GM12872 (cell line): ENCODE measurements at regions not wholly inside any gene's neighbourhood (a gene's known extent, or its start where the extent isn't known, plus 50 kb on each side); places are given as distances from the start of the nearest gene placed in this dataset.

ENCODE experiments used
- CTCF ChIP-seq: IDR thresholded peaks from 3 replicates; pipeline ENCODE4 v1.5.1; 2011; ENCODE audit warnings: low read depth, mild to moderate bottlenecking, low read length, moderate library complexity; ENCODE audit not compliant: insufficient read depth

DNA sequence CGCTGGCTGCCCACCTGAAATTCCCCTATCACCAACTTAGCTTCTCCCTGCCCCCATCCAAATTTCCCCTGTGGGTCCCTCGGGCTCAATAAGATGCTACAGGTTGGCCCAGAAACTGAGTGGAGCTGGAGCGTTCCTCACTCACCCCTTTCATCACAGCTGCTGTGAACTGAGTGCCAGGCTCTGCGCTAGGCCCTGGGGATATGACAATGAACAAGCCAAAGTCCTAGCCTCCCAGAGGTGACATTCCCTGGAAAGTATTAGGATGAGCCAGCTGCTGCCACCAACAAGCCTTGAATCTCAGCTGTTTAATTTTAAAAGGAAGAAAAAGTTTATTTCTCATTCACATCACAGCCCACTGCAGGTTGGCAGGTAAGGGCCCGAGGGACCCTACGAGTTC, 86.6 kb upstream of the EYA2 start:
- no peak for TF ChIP-seq CTCF

DNA sequence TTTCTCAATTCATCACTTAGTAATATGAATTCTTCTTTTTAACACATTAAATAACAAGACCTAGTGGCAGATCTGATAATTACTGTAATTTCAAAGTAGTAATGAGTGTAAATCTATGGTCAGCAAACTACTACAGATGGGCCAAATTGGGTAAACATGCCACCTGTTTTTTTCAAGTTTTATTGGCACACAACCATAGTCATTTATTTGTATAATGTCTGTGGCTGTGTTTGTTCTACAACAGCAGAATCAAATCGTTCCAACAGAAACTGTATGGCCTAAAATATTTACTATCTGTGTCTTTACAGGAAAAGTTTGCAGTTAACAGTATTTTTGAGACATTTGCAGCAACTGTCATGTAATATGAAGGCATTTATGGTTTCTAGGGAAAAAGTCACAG, 86.1 kb upstream of the EYA2 start:
- no peak for TF ChIP-seq CTCF

DNA sequence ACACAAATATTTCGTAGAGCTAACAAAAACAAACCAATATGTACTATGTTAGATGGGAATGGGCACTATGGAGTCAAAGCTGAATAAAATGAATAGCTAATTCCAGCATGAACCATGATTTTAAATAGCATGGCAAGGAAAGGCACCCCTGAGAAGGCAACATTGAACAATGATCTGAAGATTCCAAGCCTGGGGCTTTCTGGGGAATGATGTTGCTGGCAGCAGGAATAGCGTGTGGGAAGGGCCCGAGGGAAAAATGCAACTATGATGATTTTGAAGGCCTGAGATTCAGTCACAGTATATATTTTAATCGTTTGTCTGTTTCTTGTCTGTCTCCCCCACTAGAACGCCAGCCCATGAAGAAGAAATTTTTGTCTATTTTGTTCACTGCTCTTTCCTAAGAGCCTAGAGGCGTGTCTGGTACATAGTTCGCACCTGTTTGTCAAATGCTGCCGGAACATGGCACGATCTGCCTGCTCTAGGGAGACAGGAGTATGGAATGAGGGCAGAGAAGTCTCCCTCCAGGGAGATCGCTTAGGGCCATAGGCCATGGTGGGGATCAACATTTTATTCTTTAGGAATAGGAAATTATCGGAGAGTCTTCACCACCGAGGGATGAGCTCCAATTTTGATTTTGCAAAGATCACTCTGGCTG, 84.8 kb upstream of the EYA2 start:
- no peak for TF ChIP-seq CTCF

GRCh38 chr20:46810448-46811223, 84.0 kb upstream of the EYA2 start:
- no peak for TF ChIP-seq CTCF

DNA sequence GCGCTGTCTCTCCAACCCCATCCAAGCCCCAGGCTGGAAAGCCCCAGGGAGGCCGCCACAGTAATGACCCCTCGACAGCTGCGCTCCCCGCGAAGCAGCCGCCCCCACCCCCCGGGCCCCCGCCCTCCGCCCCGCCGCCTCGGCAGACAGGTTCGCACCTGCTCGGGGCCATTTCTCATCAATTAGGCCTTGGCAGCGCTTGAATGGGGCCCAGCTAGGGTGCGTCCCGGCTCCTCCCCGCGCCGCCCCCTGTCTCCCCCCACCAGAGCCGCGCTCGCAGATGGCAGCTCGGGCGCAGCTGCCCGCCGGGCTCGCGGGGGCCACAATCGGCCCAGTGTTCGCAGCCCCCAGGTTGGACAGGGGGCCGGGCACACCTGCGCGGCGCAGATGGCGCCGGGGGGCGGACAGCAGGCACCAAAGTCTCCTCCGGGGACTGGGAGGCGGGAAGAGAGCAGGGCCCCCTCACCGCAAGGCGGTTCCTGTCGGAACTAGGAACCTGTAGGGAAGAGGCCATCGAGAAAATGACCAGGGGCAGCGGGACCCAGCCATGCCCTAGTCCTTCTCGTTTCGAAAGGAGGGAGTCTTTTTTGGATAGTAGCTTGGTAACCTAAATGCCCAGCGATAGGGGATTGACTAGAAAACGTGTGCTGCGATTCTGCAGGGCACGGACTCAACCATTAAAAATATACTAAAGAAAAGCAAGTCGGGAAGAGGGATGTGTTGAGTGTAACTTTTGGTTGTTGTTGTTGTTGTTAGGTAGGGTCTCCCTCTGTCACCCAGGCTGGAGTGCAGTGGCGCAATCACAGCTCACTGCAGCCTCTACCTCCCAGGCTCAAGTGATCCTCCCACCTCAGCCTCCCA, 83.2 kb upstream of the EYA2 start:
- TF ChIP-seq CTCF = no peak

GRCh38 chr20:46814366-46815232, 80.0 kb upstream of the EYA2 start:
- TF ChIP-seq CTCF = no peak
